Lung (tissue), 11 donors: ENCODE measurements at regions not wholly inside any gene's neighbourhood (a gene's known extent, or its start where the extent isn't known, plus 50 kb on each side); places are given as distances from the start of the nearest gene placed in this dataset.

Experiments
- ATAC-seq: fragments of 200-7000 bp; cut with Tn5 transposase; one replicate; pipeline ENCODE4 v1.9.1; 2020; ENCODE audit warnings: moderate number of reproducible peaks; ENCODE audit not compliant: insufficient read depth, low FRiP score
- DNase-seq, 3 donors: peaks; one replicate each; pipeline ENCODE4 v3.0.0-alpha.2; 2013 to 2017
- H3K27ac ChIP-seq, 2 donors: one replicate each; pipeline ENCODE4 v1.5.1; 2013; ENCODE audit warnings: mild to moderate bottlenecking in 2 of 2, moderate library complexity in 2 of 2, control low read depth in 1 of 2, inconsistent platforms in 1 of 2, low read depth in 1 of 2, low read length in 1 of 2
- H3K27me3 ChIP-seq, 3 donors: one replicate each; pipeline ENCODE4 v1.5.1; 2013; ENCODE audit warnings: low read length in 2 of 3; ENCODE audit not compliant: control insufficient read depth in 3 of 3, insufficient read depth in 3 of 3
- H3K36me3 ChIP-seq, 4 donors: one replicate each; pipeline ENCODE4 v1.5.1; 2013; ENCODE audit warnings: low read length in 4 of 4, mild to moderate bottlenecking in 1 of 4, moderate library complexity in 1 of 4; ENCODE audit not compliant: control insufficient read depth in 4 of 4, insufficient read depth in 4 of 4
- H3K4me1 ChIP-seq, 5 donors: one replicate each; pipeline ENCODE4 v1.5.1; 2013; ENCODE audit warnings: low read length in 5 of 5, mild to moderate bottlenecking in 2 of 5, moderate library complexity in 1 of 5; ENCODE audit not compliant: control insufficient read depth in 5 of 5, insufficient read depth in 5 of 5
- H3K4me3 ChIP-seq: one replicate; pipeline ENCODE4 v1.5.1; 2013; ENCODE audit warnings: mild to moderate bottlenecking, control low read depth, moderate library complexity
- H3K9ac ChIP-seq, 2 donors: one replicate each; pipeline ENCODE4 v1.5.1; 2013; ENCODE audit warnings: low read length in 2 of 2, control low read depth in 1 of 2; ENCODE audit not compliant: insufficient read depth in 1 of 2
- H3K9me3 ChIP-seq, 4 donors: one replicate each; pipeline ENCODE4 v1.5.1; 2013; ENCODE audit warnings: low read length in 3 of 4, mild to moderate bottlenecking in 1 of 4, moderate library complexity in 1 of 4; ENCODE audit not compliant: control insufficient read depth in 4 of 4, insufficient read depth in 3 of 4
- CTCF ChIP-seq: IDR thresholded peaks from 2 replicates; pipeline ENCODE4 v1.5.1; 2012; ENCODE audit warnings: mild to moderate bottlenecking; ENCODE audit errors: control extremely low read depth, extremely low read depth
- WGBS, 2 donors: extraction: QIAGEN DNeasy Blood & Tissue Kit; methylation state at CpG; one replicate each; pipeline ENCODE4 v1.1.7; 2013; 5-methylcytosine and 5-hydroxymethylcytosine counted together
- donor health status: control.
- donor health status: control.
- donor health status: Bipolar disorder and iron deficiency.
- donor health status: healthy.
- donor health status: DM: yes; HTN: yes; CAD: no.

- no peak overlapping the region for H3K9ac ChIP-seq
- H3K9me3 ChIP-seq: peaks cover 0 to 3% (median 0%) of the 10 kb centered on the region in 4 donors
- H3K27me3 ChIP-seq: peaks cover 0 to 4% (median 2%) of the 10 kb centered on the region in 3 donors
- no peak overlapping the region for H3K27ac ChIP-seq
- no peak overlapping the region for H3K4me3 ChIP-seq
- peaks cover 0 to 11% (median 0%) of the 10 kb centered on the region in 5 donors for H3K4me1 ChIP-seq
- no peak for TF ChIP-seq CTCF
- H3K36me3 ChIP-seq: no peaks in the 10 kb centered on the region
- ATAC-seq: no peak
- 83 to 87% methylated on average over 4 of the region's 4 CpGs for WGBS, 2 donors
- DNase-seq: no peak
Measured at GRCh38 chr5:2188661-2189060, 305.9 kb upstream of the IRX4 start.

- TF ChIP-seq CTCF: no peak
- Histone ChIP-seq H3K36me3 (no peaks in the 10 kb centered on the region), H3K4me1 (peaks cover 0 to 16% (median 0%) of the 10 kb centered on the region in 5 donors), H3K27ac (no peak overlapping the region), H3K9me3 (peaks cover 0 to 3% (median 0%) of the 10 kb centered on the region in 4 donors), H3K27me3 (peaks cover 0 to 4% (median 2%) of the 10 kb centered on the region in 3 donors), H3K4me3 (no peak overlapping the region), H3K9ac (no peak overlapping the region)
- ATAC-seq (no peak), DNase-seq (no peak)
- 87 to 94% methylated on average over 7 of the region's 7 CpGs for WGBS, 2 donors
Measured at GRCh38 chr5:2188137-2188536, 305.4 kb upstream of the IRX4 start.

DNA sequence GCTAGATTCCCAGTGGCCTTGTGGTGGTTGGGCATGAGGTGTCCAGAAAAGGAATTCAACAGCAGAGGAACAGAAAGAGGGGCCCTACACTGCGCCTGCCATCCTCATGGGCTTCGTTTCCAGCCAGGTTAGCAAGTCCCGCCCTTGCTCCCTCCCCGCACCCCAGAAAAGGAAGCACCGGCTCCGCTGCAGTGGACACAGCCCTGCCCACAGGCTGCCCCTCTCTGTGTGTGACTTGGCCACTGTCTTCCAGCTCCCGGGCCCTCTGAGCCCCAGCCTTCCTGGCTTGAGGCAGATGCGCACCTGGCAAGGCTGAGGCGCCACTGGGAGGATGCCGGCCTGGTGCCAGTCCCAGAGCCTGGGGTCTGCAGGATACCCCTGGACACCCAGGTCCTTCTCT lies 305.0 kb upstream of the IRX4 start:
- H3K36me3 ChIP-seq: no peaks in the 10 kb centered on the region
- DNase-seq: no peak
- WGBS, 2 donors: 80 to 91% methylated on average over 10 of the region's 10 CpGs
- peaks cover 0 to 3% (median 0%) of the 10 kb centered on the region in 4 donors for H3K9me3 ChIP-seq
- TF ChIP-seq CTCF: no peak
- no peak overlapping the region for H3K4me3 ChIP-seq
- no peak overlapping the region for H3K9ac ChIP-seq
- no peak for ATAC-seq
- H3K27ac ChIP-seq: no peak overlapping the region
- H3K4me1 ChIP-seq: peaks cover 0 to 17% (median 0%) of the 10 kb centered on the region in 5 donors
- H3K27me3 ChIP-seq: peaks cover 0 to 4% (median 2%) of the 10 kb centered on the region in 3 donors

DNA sequence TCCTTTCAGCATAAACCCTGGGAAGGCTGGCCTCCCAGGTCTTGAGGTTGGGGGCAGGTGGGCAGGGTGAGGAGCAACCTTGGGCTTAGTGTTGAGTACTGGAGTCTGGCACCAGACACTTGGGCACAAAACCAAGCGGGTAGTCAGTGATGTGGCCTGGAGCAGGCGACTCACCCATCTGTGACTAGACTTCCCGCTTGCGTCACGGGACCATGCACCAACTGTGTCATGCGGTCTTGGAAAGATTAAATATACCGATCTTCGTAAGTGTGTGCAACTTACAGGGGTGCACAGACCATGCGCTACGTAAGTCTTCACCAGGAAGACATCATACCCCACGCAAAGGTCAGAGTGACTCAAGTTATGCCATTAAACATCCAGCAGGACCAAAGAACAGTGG lies 304.4 kb upstream of the IRX4 start:
- 95% methylated on average over 11 of the region's 11 CpGs for WGBS, 2 donors
- ATAC-seq (no peak), DNase-seq (no peak)
- no peak overlapping the region for H3K9ac ChIP-seq
- no peak overlapping the region for H3K4me3 ChIP-seq
- no peak for TF ChIP-seq CTCF
- no peaks in the 10 kb centered on the region for H3K36me3 ChIP-seq
- H3K9me3 ChIP-seq: peaks cover 0 to 3% (median 0%) of the 10 kb centered on the region in 4 donors
- peaks cover 0 to 4% (median 2%) of the 10 kb centered on the region in 3 donors for H3K27me3 ChIP-seq
- H3K4me1 ChIP-seq: peaks cover 0 to 17% (median 0%) of the 10 kb centered on the region in 5 donors
- H3K27ac ChIP-seq: no peak overlapping the region
